AG08395 (cell line): ENCODE measurements at regions not wholly inside any gene's neighbourhood (a gene's known extent, or its start where the extent isn't known, plus 50 kb on each side); places are given as distances from the start of the nearest gene placed in this dataset.
A peak's percentile ranks its signal among the peaks of the same experiment; 100 is the strongest.

ENCODE experiments used
- DNase-seq: peaks from one replicate; pipeline ENCODE4 v3.0.0; 2012; ENCODE audit warnings: mixed read lengths, low spot score

- no peak for DNase-seq
Measured at GRCh38 chr18:56545464-56545863, 92.9 kb downstream of the TXNL1 start.

- DNase-seq, result peak; percentile 22
Measured at GRCh38 chr18:56542476-56542875, 95.9 kb downstream of the TXNL1 start.

- DNase-seq, result no peak
Measured at GRCh38 chr18:56541793-56542192, 96.6 kb downstream of the TXNL1 start.

GRCh38 chr18:56541340-56541739, 97.1 kb downstream of the TXNL1 start:
- no peak for DNase-seq

GRCh38 chr18:56538746-56539145, 99.6 kb downstream of the TXNL1 start:
- peak; percentile 71 for DNase-seq

- DNase-seq, result peak; percentile 62
Measured at GRCh38 chr18:56532176-56532840, 106.1 kb downstream of the TXNL1 start.

- DNase-seq, result peak; percentile 74
Measured at GRCh38 chr18:56522816-56523215, 115.6 kb downstream of the TXNL1 start.

GRCh38 chr18:56521263-56521662, 117.1 kb downstream of the TXNL1 start:
- DNase-seq, result no peak

GRCh38 chr18:56517761-56518160, 120.6 kb downstream of the TXNL1 start:
- no peak for DNase-seq

GRCh38 chr18:56517196-56517595, 121.2 kb downstream of the TXNL1 start:
- DNase-seq, result peak; percentile 67

- peak; percentile 88 for DNase-seq
Measured at GRCh38 chr18:56516789-56517188, 121.6 kb downstream of the TXNL1 start.

GRCh38 chr18:56515522-56515921, 122.9 kb downstream of the TXNL1 start:
- no peak for DNase-seq

- no peak for DNase-seq
Measured at GRCh38 chr18:56511996-56512395, 126.4 kb downstream of the TXNL1 start.

- DNase-seq, result no peak
Measured at GRCh38 chr18:56510108-56510507, 128.3 kb downstream of the TXNL1 start.

- DNase-seq, result no peak
Measured at GRCh38 chr18:56509656-56510055, 128.7 kb downstream of the TXNL1 start.

GRCh38 chr18:56508370-56509036, 129.9 kb downstream of the TXNL1 start:
- DNase-seq, result no peak

- no peak for DNase-seq
Measured at GRCh38 chr18:56505971-56506370, 132.4 kb downstream of the TXNL1 start.

GRCh38 chr18:56505293-56505692, 133.1 kb downstream of the TXNL1 start:
- no peak for DNase-seq

- DNase-seq, result no peak
Measured at GRCh38 chr18:56501896-56502295, 136.5 kb downstream of the TXNL1 start.

- DNase-seq, result no peak
Measured at GRCh38 chr18:56495884-56496283, 142.5 kb downstream of the TXNL1 start.

- DNase-seq, result no peak
Measured at GRCh38 chr18:56493531-56493930, 144.9 kb downstream of the TXNL1 start.

GRCh38 chr18:56492136-56492535, 146.3 kb downstream of the TXNL1 start:
- DNase-seq, result no peak

GRCh38 chr18:56490942-56491341, 147.4 kb downstream of the TXNL1 start:
- no peak for DNase-seq

GRCh38 chr18:56489893-56490292, 148.5 kb downstream of the TXNL1 start:
- DNase-seq, result no peak
